ENCODE measurements at regions not wholly inside any gene's neighbourhood (a gene's known extent, or its start where the extent isn't known, plus 50 kb on each side); places are given as distances from the start of the nearest gene placed in this dataset.

DNA sequence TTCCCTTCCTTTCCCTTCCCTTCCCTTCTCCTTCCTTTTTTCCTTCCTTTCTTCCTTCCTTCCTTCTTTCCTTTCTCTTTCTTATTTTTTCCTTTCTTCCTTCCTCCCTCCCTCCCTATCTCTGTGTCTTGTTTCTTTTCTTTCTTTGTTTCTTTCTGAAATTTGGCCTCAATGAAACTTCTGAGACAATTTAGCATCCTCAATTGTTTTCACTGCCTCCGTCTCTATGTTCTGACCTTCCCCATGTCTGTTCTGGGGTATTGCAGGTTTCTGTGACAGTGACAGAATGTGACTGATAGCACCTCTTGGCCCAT is 81.7 kb upstream of the PAX1 start:
- Histone ChIP-seq H3K9me3 (replicated peaks; ENCODE audit: control insufficient read depth, insufficient read depth, low read depth, low read length) (no peaks in the 10 kb centered on the region), H3K27me3 (ENCODE audit: control insufficient read depth in 2 of 2, insufficient read depth in 2 of 2, low read length in 2 of 2) (no peaks in the 10 kb centered on the region), H3K4me3 (no peak overlapping the region), H3K79me2 (ENCODE audit: control insufficient read depth, insufficient read depth, low read length) (no peaks in the 10 kb centered on the region), H2AFZ (ENCODE audit: low read depth, low read length) (no peak overlapping the region), H3K4me1 (replicated peaks in 1 of 2; ENCODE audit: control insufficient read depth in 2 of 2, insufficient read depth in 2 of 2, low read length in 2 of 2) (no peaks in the 10 kb centered on the region), H3K27ac (ENCODE audit: extremely low read depth, low read depth, low read length) (no peak overlapping the region), H3K36me3 (ENCODE audit: control insufficient read depth, insufficient read depth, low read length) (no peaks in the 10 kb centered on the region), H3K9ac (ENCODE audit: insufficient read depth in 1 of 2, low read depth in 2 of 2, low read length in 2 of 2) (no peak overlapping the region), H4K20me1 (replicated peaks; ENCODE audit: control insufficient read depth, insufficient read depth, low read length) (no peaks in the 10 kb centered on the region), H3K9me1 (ENCODE audit: control insufficient read depth, insufficient read depth, low read length) (no peaks in the 10 kb centered on the region), H3K4me2 (ENCODE audit: insufficient read depth, low read length) (no peak overlapping the region)
- in situ Hi-C loops (cut with MboI) (no loop called here), intact Hi-C loops (cut with micrococcal nuclease) (no loop called here)
- ChIA-PET CTCF (ENCODE audit: low intra/inter-chr PET ratio) (no interaction called here), POLR2A (no interaction called here)
- DNase-seq (ENCODE audit: extremely low read depth in 1 of 4, low spot score in 3 of 4) = no peak
- FAIRE-seq = no peak
- WGBS (ENCODE audit: insufficient coverage, low coverage, missing lambda C conversion rate) = 0% methylated on average over 1 of the region's 1 CpG
- no TSS peak for BruUV-seq (replicated peaks)
- no peak for ATAC-seq
- no peak for TF ChIP-seq ZNF445 (CRISPR knock-in tag; IDR thresholded peaks at IDR 0.05; ENCODE audit: low read depth)
- TF ChIP-seq COPS2 (conservative IDR thresholded peaks at IDR 0.05) = no peak
- no peak for TF ChIP-seq ZNF24 (IDR thresholded peaks at IDR 0.05)
- TF ChIP-seq, protein P1, sequence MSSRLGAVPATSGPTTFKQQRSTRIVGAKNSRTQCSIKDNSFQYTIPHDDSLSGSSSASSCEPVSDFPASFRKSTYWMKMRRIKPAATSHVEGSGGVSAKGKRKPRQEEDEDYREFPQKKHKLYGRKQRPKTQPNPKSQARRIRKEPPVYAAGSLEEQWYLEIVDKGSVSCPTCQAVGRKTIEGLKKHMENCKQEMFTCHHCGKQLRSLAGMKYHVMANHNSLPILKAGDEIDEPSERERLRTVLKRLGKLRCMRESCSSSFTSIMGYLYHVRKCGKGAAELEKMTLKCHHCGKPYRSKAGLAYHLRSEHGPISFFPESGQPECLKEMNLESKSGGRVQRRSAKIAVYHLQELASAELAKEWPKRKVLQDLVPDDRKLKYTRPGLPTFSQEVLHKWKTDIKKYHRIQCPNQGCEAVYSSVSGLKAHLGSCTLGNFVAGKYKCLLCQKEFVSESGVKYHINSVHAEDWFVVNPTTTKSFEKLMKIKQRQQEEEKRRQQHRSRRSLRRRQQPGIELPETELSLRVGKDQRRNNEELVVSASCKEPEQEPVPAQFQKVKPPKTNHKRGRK (tag; IDR thresholded peaks at IDR 0.05) = peak; percentile 64; the same call in 1 of the 2 replicates

DNA sequence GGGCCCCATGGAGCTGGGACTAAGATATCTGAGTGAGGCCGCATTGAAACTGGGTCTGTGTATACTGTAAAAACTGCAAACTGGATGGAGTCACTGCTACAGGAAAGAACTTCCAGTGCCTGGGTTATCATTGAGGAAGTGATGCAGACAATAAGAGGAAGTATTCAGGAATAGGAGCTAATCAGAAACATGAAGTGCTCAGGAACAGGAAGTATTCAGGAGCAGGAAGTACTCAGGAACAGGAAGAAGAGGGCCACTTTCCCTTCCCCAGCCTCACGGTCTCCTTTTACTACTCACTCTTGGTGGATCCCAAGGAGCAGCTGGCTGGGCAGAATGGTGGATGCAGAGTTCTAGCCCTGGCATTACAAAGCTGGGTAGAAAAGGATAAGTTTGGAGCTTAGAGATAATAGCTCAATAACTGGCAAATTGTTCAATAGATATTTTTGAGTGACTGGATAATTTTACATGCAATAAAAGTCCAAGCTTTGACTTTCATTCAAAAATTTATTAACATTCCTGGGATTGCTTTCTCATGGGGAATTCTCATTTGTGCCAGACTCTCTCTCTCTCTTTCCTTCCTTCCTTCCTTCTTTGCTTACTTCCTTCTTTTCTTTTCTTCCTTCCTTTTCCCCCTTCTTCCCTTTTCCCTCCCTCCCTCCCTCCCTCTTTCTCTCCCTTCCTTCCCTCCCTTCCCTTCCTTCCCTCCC is 82.2 kb upstream of the PAX1 start:
- Histone ChIP-seq H3K79me2 (ENCODE audit: control insufficient read depth, insufficient read depth, low read length) (no peaks in the 10 kb centered on the region), H3K9me3 (replicated peaks; ENCODE audit: control insufficient read depth, insufficient read depth, low read depth, low read length) (no peaks in the 10 kb centered on the region), H3K27me3 (ENCODE audit: control insufficient read depth in 2 of 2, insufficient read depth in 2 of 2, low read length in 2 of 2) (no peaks in the 10 kb centered on the region), H3K9me1 (ENCODE audit: control insufficient read depth, insufficient read depth, low read length) (no peaks in the 10 kb centered on the region), H2AFZ (ENCODE audit: low read depth, low read length) (no peak overlapping the region), H4K20me1 (replicated peaks; ENCODE audit: control insufficient read depth, insufficient read depth, low read length) (no peaks in the 10 kb centered on the region), H3K4me1 (replicated peaks in 1 of 2; ENCODE audit: control insufficient read depth in 2 of 2, insufficient read depth in 2 of 2, low read length in 2 of 2) (no peaks in the 10 kb centered on the region; a peak in 1 of 5 replicates), H3K9ac (ENCODE audit: insufficient read depth in 1 of 2, low read depth in 2 of 2, low read length in 2 of 2) (no peak overlapping the region), H3K27ac (ENCODE audit: extremely low read depth, low read depth, low read length) (no peak overlapping the region), H3K36me3 (ENCODE audit: control insufficient read depth, insufficient read depth, low read length) (no peaks in the 10 kb centered on the region), H3K4me2 (ENCODE audit: insufficient read depth, low read length) (no peak overlapping the region), H3K4me3 (no peak overlapping the region)
- BruUV-seq (replicated peaks) = no TSS peak
- FAIRE-seq (no peak), ATAC-seq (no peak), DNase-seq (ENCODE audit: extremely low read depth in 1 of 4, low spot score in 3 of 4) (no peak)
- in situ Hi-C loops (cut with MboI) = no loop called here
- 13% methylated on average over 2 of the region's 2 CpGs for WGBS (ENCODE audit: insufficient coverage, low coverage, missing lambda C conversion rate)
- ChIA-PET POLR2A (interaction anchor here (1.0 kb wide), 1 partner anchor 9 kb away, joined by 4 read pairs; no protein-coding TSS in a partner anchor), CTCF (ENCODE audit: low intra/inter-chr PET ratio) (no interaction called here)
- intact Hi-C loops (cut with micrococcal nuclease) = no loop called here
- TF ChIP-seq, protein P2, sequence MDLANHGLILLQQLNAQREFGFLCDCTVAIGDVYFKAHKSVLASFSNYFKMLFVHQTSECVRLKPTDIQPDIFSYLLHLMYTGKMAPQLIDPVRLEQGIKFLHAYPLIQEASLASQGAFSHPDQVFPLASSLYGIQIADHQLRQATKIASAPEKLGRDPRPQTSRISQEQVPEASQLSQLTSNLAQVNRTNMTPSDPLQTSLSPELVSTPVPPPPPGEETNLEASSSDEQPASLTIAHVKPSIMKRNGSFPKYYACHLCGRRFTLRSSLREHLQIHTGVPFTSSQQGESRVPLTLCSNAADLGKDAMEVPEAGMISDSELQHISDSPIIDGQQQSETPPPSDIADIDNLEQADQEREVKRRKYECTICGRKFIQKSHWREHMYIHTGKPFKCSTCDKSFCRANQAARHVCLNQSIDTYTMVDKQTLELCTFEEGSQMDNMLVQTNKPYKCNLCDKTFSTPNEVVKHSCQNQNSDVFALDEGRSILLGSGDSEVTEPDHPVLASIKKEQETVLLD (IDR thresholded peaks at IDR 0.05) = no peak
- TF ChIP-seq, protein P1 (tag; IDR thresholded peaks at IDR 0.05) = peak; percentile 83
- TF ChIP-seq ETV6 (IDR thresholded peaks at IDR 0.05; ENCODE audit: borderline replicate concordance in 1 of 2, low read depth in 2 of 2, low read length in 1 of 2) (peak in 1 of 2 experiments; percentile 89; a peak in 2 of 4 replicates), ETV6 (CRISPR knock-in tag; IDR thresholded peaks at IDR 0.05; ENCODE audit: borderline replicate concordance) (no peak)

All from K562 (cell line).